PC-3 (cell line): ENCODE measurements at regions not wholly inside any gene's neighbourhood (a gene's known extent, or its start where the extent isn't known, plus 50 kb on each side); places are given as distances from the start of the nearest gene placed in this dataset.

ENCODE experiments used
- ATAC-seq: fragments of 200-7000 bp; cut with Tn5 transposase; 2 replicates; pipeline ENCODE4 v1.9.1; 2020; ENCODE audit warnings: mild to moderate bottlenecking, moderate library complexity
- BruUV-seq: library from RNA; stranded (reverse); fragments of 400-500 nt; replicated peaks from 2 replicates; lab custom pipeline; 2021; lab: Mats Ljungman, UMichigan
- CTCF ChIA-PET: fragments of 300-600 bp; sonication (Branson Sonifier 250); formaldehyde crosslinking; loops from one replicate; lab custom pipeline; 2022; ENCODE audit warnings: antibody characterized with exemption; lab: Charles Lee
- POLR2A ChIA-PET: fragments of 300-600 bp; sonication (Branson Sonifier 250); formaldehyde crosslinking; loops from one replicate; lab custom pipeline; 2022; ENCODE audit warnings: antibody characterized with exemption; ENCODE audit not compliant: unreplicated experiment; lab: Charles Lee
- DNase-seq: peaks from one replicate; pipeline ENCODE4 v3.0.0-alpha.2; 2015
- H2AFZ ChIP-seq: fragments of 300-600 bp; sonication (generic); 2 replicates; pipeline ENCODE4 v1.6.0; 2016; ENCODE audit warnings: antibody characterized with exemption, low read length
- H3F3A ChIP-seq: fragments of 300-600 bp; sonication (generic); one replicate; pipeline ENCODE4 v1.6.0; 2017; ENCODE audit warnings: antibody characterized with exemption, low read length, control low read depth, mild to moderate bottlenecking; ENCODE audit not compliant: unreplicated experiment
- H3K27ac ChIP-seq: fragments of 300-600 bp; sonication (generic); 2 replicates; pipeline ENCODE4 v1.5.1; 2016; ENCODE audit warnings: mild to moderate bottlenecking, low read length
- H3K27me3 ChIP-seq: fragments of 300-600 bp; sonication (generic); 2 replicates; pipeline ENCODE4 v1.6.1; 2016; ENCODE audit warnings: low read length, mixed read lengths
- H3K36me3 ChIP-seq: fragments of 300-600 bp; sonication (generic); 2 replicates; pipeline ENCODE4 v1.6.1; 2016; ENCODE audit warnings: low read depth, mixed run types, low read length, mixed read lengths
- H3K4me1 ChIP-seq: fragments of 300-600 bp; sonication (generic); 2 replicates; pipeline ENCODE4 v1.5.1; 2016; ENCODE audit warnings: low read length; ENCODE audit not compliant: insufficient read depth
- H3K4me2 ChIP-seq: fragments of 300-600 bp; sonication (generic); 2 replicates; pipeline ENCODE4 v1.6.0; 2016; ENCODE audit warnings: low read length
- H3K4me3 ChIP-seq: fragments of 300-600 bp; sonication (generic); 2 replicates; pipeline ENCODE4 v1.5.1; 2016; ENCODE audit warnings: mild to moderate bottlenecking, low read length, mixed read lengths
- H3K79me2 ChIP-seq: fragments of 300-600 bp; sonication (generic); 2 replicates; pipeline ENCODE4 v1.6.1; 2017; ENCODE audit warnings: low read length, mixed read lengths
- H3K9ac ChIP-seq: fragments of 300-600 bp; sonication (generic); 2 replicates; pipeline ENCODE4 v1.6.0; 2016; ENCODE audit warnings: mild to moderate bottlenecking, low read length
- H3K9me2 ChIP-seq: fragments of 300-600 bp; sonication (generic); replicated peaks from 2 replicates; pipeline ENCODE4 v1.6.1; 2016; ENCODE audit warnings: mixed run types, low read length, mixed read lengths
- H3K9me3 ChIP-seq: fragments of 300-600 bp; sonication (generic); 2 replicates; pipeline ENCODE4 v1.6.1; 2016; ENCODE audit warnings: low read length, mixed read lengths
- H4K20me1 ChIP-seq: fragments of 300-600 bp; sonication (generic); 2 replicates; pipeline ENCODE4 v1.6.1; 2016; ENCODE audit warnings: low read length, mixed read lengths
- EZH2 ChIP-seq: fragments of 300-600 bp; sonication (generic); IDR thresholded peaks from one replicate; pipeline ENCODE4 v1.6.1; 2017; ENCODE audit warnings: antibody characterized with exemption, mild to moderate bottlenecking, low read length; ENCODE audit not compliant: unreplicated experiment
- EZH2phosphoT487 ChIP-seq: fragments of 300-600 bp; sonication (generic); IDR thresholded peaks from 2 replicates; pipeline ENCODE4 v1.6.1; 2018; ENCODE audit warnings: mild to moderate bottlenecking, antibody characterized with exemption, low read length, borderline replicate concordance
- intact Hi-C: fragments of 100-400 bp; cut with micrococcal nuclease; formaldehyde crosslinking; loops from 2 replicates; pipeline ENCODE4 v1.9.0; 2023
- TF ChIP-seq, protein P1 (sequence below): fragments of 300-600 bp; sonication (generic); conservative IDR thresholded peaks from 2 replicates; pipeline ENCODE4 v1.5.1; 2017; ENCODE audit warnings: antibody characterized with exemption, low read depth, mild to moderate bottlenecking, low read length

- ATAC-seq (no peak), DNase-seq (no peak)
- BruUV-seq, result no TSS peak
- Histone ChIP-seq H4K20me1 (no peaks in the 10 kb centered on the region), H3K4me1 (peaks cover 24% of the 10 kb centered on the region), H3K9me3 (no peaks in the 10 kb centered on the region), H2AFZ (no peak overlapping the region), H3K9ac (no peak overlapping the region), H3F3A (no peaks in the 10 kb centered on the region), H3K27ac (no peak overlapping the region), H3K4me3 (no peak overlapping the region), H3K36me3 (no peaks in the 10 kb centered on the region), H3K79me2 (no peaks in the 10 kb centered on the region), H3K27me3 (no peaks in the 10 kb centered on the region), H3K9me2 (no peaks in the 10 kb centered on the region), H3K4me2 (0 out of 2 replicates have a peak overlapping the region, but pooled peaks have one; percentile 7)
- intact Hi-C loops, result no loop called here
- ChIA-PET POLR2A (no interaction called here), CTCF (no interaction called here)
- TF ChIP-seq, protein P1, sequence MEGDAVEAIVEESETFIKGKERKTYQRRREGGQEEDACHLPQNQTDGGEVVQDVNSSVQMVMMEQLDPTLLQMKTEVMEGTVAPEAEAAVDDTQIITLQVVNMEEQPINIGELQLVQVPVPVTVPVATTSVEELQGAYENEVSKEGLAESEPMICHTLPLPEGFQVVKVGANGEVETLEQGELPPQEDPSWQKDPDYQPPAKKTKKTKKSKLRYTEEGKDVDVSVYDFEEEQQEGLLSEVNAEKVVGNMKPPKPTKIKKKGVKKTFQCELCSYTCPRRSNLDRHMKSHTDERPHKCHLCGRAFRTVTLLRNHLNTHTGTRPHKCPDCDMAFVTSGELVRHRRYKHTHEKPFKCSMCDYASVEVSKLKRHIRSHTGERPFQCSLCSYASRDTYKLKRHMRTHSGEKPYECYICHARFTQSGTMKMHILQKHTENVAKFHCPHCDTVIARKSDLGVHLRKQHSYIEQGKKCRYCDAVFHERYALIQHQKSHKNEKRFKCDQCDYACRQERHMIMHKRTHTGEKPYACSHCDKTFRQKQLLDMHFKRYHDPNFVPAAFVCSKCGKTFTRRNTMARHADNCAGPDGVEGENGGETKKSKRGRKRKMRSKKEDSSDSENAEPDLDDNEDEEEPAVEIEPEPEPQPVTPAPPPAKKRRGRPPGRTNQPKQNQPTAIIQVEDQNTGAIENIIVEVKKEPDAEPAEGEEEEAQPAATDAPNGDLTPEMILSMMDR, result no peak
- no peak for TF ChIP-seq EZH2
- TF ChIP-seq EZH2phosphoT487, result no peak
These were observed 161.9 kb downstream of the TAF11L14 start for GRCh38 chr5:17796142-17796541.

GRCh38 chr5:17796757-17797396 lies 162.6 kb downstream of the TAF11L14 start:
- no peak overlapping the region for H3K9ac ChIP-seq
- no peaks in the 10 kb centered on the region for H4K20me1 ChIP-seq
- peak overlapping the region; percentile 7; the same call in 1 of the 2 replicates for H3K4me2 ChIP-seq
- ATAC-seq (peak; percentile 69), DNase-seq (peak; percentile 70)
- H3F3A ChIP-seq, result no peaks in the 10 kb centered on the region
- no peaks in the 10 kb centered on the region for H3K27me3 ChIP-seq
- CTCF ChIA-PET, result no interaction called here
- H3K36me3 ChIP-seq, result no peaks in the 10 kb centered on the region
- no TSS peak for BruUV-seq
- no peaks in the 10 kb centered on the region for H3K79me2 ChIP-seq
- H3K9me3 ChIP-seq, result no peaks in the 10 kb centered on the region
- TF ChIP-seq EZH2phosphoT487 (no peak), EZH2 (no peak)
- TF ChIP-seq, protein P1, result no peak
- H2AFZ ChIP-seq, result no peak overlapping the region
- H3K9me2 ChIP-seq, result no peaks in the 10 kb centered on the region
- H3K4me1 ChIP-seq, result peaks cover 24% of the 10 kb centered on the region
- intact Hi-C loops, result no loop called here
- no peak overlapping the region for H3K4me3 ChIP-seq
- H3K27ac ChIP-seq, result no peak overlapping the region
- POLR2A ChIA-PET, result no interaction called here

- no TSS peak for BruUV-seq
- intact Hi-C loops, result no loop called here
- H3K9me2 ChIP-seq, result no peaks in the 10 kb centered on the region
- H3K27me3 ChIP-seq, result no peaks in the 10 kb centered on the region
- H3F3A ChIP-seq, result no peaks in the 10 kb centered on the region
- no peaks in the 10 kb centered on the region for H3K79me2 ChIP-seq
- H3K9ac ChIP-seq, result no peak overlapping the region
- TF ChIP-seq, protein P1, result no peak
- TF ChIP-seq EZH2 (no peak), EZH2phosphoT487 (no peak)
- peaks cover 33% of the 10 kb centered on the region for H3K4me1 ChIP-seq
- no peak overlapping the region for H3K27ac ChIP-seq
- no peak overlapping the region for H3K4me3 ChIP-seq
- H3K9me3 ChIP-seq, result no peaks in the 10 kb centered on the region
- ChIA-PET POLR2A (no interaction called here), CTCF (no interaction called here)
- no peak overlapping the region for H3K4me2 ChIP-seq
- no peaks in the 10 kb centered on the region for H4K20me1 ChIP-seq
- peak; percentile 72 for DNase-seq
- ATAC-seq, result peak; percentile 49
- H3K36me3 ChIP-seq, result no peaks in the 10 kb centered on the region
- H2AFZ ChIP-seq, result no peak overlapping the region
These were observed 165.3 kb downstream of the TAF11L14 start for GRCh38 chr5:17799521-17799920.
